Smooth muscle cell (in vitro differentiated cells): ENCODE measurements at regions not wholly inside any gene's neighbourhood (a gene's known extent, or its start where the extent isn't known, plus 50 kb on each side); places are given as distances from the start of the nearest gene placed in this dataset.
"Not testable (repeated sequence)": the region's sequence is repeated elsewhere in the genome, so short reads cannot be mapped to it uniquely, and the experiment has no call there.

Experiments used
- DNase-seq: peaks from one replicate; lab custom pipeline; 2025; ENCODE audit not compliant: unreplicated experiment; lab: John Stamatoyannopoulos, UW
- H2AFZ ChIP-seq: fragments of 200-600 bp; sonication (generic); 2 replicates; pipeline ENCODE4 v1.6.0; 2016; ENCODE audit warnings: antibody characterized with exemption, low read depth, mild to moderate bottlenecking
- H3F3A ChIP-seq: fragments of 200-600 bp; sonication (generic); 2 replicates; pipeline ENCODE4 v1.6.0; 2017; ENCODE audit warnings: antibody characterized with exemption, low read depth
- H3K27ac ChIP-seq: fragments of 200-600 bp; sonication (generic); 2 replicates; pipeline ENCODE4 v1.5.1; 2016; ENCODE audit warnings: low read depth, mild to moderate bottlenecking
- H3K27me3 ChIP-seq: fragments of 200-600 bp; sonication (generic); 2 replicates; pipeline ENCODE4 v1.6.1; 2016; ENCODE audit warnings: low read depth, mild to moderate bottlenecking
- H3K36me3 ChIP-seq: fragments of 200-600 bp; sonication (generic); 2 replicates; pipeline ENCODE4 v1.5.1; 2016; ENCODE audit warnings: low read depth
- H3K4me1 ChIP-seq: fragments of 200-600 bp; sonication (generic); 2 replicates; pipeline ENCODE4 v1.5.1; 2016; ENCODE audit warnings: low read depth
- H3K4me2 ChIP-seq: fragments of 200-600 bp; sonication (generic); 2 replicates; pipeline ENCODE4 v1.6.0; 2016; ENCODE audit warnings: mild to moderate bottlenecking
- H3K4me3 ChIP-seq: fragments of 200-600 bp; sonication (generic); 2 replicates; pipeline ENCODE4 v1.5.1; 2016; ENCODE audit warnings: mild to moderate bottlenecking
- H3K79me2 ChIP-seq: fragments of 200-600 bp; sonication (generic); 2 replicates; pipeline ENCODE4 v1.6.0; 2016; ENCODE audit warnings: low read depth, mild to moderate bottlenecking
- H3K9ac ChIP-seq: fragments of 200-600 bp; sonication (generic); 2 replicates; pipeline ENCODE4 v1.6.0; 2016; ENCODE audit warnings: low read depth
- H3K9me3 ChIP-seq: fragments of 200-600 bp; sonication (generic); replicated peaks from 2 replicates; pipeline ENCODE4 v1.5.1; 2016; ENCODE audit warnings: low read depth
- H4K20me1 ChIP-seq: fragments of 200-600 bp; sonication (generic); 2 replicates; pipeline ENCODE4 v1.6.0; 2016; ENCODE audit warnings: low read depth
- WGBS: methylation state at CpG from one replicate; pipeline ENCODE4 v1.1.7; 2016; ENCODE audit warnings: low lambda C conversion rate; 5-methylcytosine and 5-hydroxymethylcytosine counted together
- TF ChIP-seq, protein P1 (sequence below): fragments of 200-600 bp; sonication (generic); IDR thresholded peaks from 2 replicates; pipeline ENCODE4 v1.5.1; 2017; ENCODE audit warnings: borderline replicate concordance, mild to moderate bottlenecking, antibody characterized with exemption; ENCODE audit not compliant: insufficient read depth, poor library complexity, severe bottlenecking

DNA sequence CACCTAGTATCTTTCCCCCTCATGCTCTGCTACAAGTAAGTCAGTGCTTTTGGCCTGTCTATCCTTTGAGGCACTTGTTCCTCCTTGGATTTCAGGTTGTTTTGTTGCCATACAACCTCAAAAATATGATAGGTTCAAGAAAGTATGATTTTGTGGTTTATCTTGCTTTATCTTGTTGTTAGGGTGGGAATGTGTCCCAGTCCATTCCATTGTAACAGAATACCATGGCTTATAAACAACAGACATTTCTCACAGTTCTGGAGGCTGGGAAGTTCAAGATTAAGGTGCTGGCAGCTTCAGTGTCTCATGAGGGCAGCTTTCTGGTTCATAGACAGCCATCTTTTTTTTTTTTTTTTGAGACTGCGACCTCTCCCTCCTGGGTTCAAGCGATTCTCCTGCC lies 72.1 kb downstream of the TMEM270 start:
- no peak for DNase-seq
- Histone ChIP-seq H2AFZ (no peak overlapping the region), H3F3A (no peaks in the 10 kb centered on the region), H4K20me1 (no peaks in the 10 kb centered on the region), H3K4me1 (no peaks in the 10 kb centered on the region), H3K79me2 (no peaks in the 10 kb centered on the region), H3K9ac (no peak overlapping the region), H3K4me2 (no peak overlapping the region), H3K27ac (no peak overlapping the region), H3K4me3 (no peak overlapping the region), H3K9me3 (no peaks in the 10 kb centered on the region), H3K36me3 (no peaks in the 10 kb centered on the region), H3K27me3 (peaks cover 5% of the 10 kb centered on the region)
- TF ChIP-seq, protein P1, sequence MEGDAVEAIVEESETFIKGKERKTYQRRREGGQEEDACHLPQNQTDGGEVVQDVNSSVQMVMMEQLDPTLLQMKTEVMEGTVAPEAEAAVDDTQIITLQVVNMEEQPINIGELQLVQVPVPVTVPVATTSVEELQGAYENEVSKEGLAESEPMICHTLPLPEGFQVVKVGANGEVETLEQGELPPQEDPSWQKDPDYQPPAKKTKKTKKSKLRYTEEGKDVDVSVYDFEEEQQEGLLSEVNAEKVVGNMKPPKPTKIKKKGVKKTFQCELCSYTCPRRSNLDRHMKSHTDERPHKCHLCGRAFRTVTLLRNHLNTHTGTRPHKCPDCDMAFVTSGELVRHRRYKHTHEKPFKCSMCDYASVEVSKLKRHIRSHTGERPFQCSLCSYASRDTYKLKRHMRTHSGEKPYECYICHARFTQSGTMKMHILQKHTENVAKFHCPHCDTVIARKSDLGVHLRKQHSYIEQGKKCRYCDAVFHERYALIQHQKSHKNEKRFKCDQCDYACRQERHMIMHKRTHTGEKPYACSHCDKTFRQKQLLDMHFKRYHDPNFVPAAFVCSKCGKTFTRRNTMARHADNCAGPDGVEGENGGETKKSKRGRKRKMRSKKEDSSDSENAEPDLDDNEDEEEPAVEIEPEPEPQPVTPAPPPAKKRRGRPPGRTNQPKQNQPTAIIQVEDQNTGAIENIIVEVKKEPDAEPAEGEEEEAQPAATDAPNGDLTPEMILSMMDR = no peak
- 86% methylated on average over 2 of the region's 2 CpGs for WGBS

DNA sequence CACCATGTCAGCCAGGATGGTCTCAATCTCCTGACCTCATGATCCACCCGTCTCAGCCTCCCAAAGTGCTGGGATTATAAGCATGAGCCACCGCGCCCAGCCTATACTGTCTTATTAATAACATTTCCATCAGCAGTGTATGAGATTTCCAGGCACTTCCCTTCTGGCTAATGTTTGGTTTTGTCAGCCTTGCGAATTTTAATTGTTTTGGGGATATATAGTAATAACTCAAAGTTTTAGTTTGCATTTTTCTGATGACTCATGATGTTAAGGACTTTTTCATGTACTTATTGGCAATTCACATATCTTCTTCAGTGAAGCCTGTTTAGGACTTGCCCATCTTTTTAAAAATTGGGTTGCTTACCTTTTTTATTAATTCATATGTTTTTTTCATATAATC lies 76.0 kb downstream of the TMEM270 start:
- Histone ChIP-seq H3F3A (no peaks in the 10 kb centered on the region), H3K4me3 (no peak overlapping the region), H3K27ac (no peak overlapping the region), H3K9me3 (peaks cover 3% of the 10 kb centered on the region), H3K4me2 (no peak overlapping the region), H3K79me2 (no peaks in the 10 kb centered on the region), H3K36me3 (no peaks in the 10 kb centered on the region), H3K4me1 (no peaks in the 10 kb centered on the region), H3K27me3 (peaks cover 5% of the 10 kb centered on the region), H2AFZ (no peak overlapping the region), H3K9ac (no peak overlapping the region), H4K20me1 (no peaks in the 10 kb centered on the region)
- WGBS = 88% methylated on average over 4 of the region's 4 CpGs
- DNase-seq = no peak
- TF ChIP-seq, protein P1 = no peak

DNA sequence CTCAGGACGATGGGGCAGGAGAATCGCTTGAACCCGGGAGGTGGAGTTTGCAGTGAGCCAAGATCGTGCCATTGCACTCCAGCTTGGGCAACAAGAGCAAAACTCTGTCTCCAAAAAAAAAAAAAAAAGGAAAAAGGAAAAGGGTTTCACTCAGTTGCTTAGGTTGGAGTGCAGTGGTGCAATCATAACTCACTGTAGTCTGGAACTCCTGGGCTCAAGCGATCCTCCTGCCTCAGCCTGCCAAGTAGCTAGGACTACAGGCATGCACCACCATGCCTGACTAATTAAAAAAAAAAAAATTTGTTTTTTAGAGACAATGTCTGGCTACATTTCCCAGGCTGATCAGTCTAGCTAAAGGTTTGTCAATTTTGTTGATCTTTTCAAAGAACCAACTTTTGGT lies 76.7 kb downstream of the TMEM270 start:
- H3K27ac ChIP-seq, H3K4me3 ChIP-seq, H3K9ac ChIP-seq, H3K79me2 ChIP-seq, H3K9me3 ChIP-seq, DNase-seq, H3K27me3 ChIP-seq, H3K4me2 ChIP-seq, H4K20me1 ChIP-seq, H3K36me3 ChIP-seq, H3K4me1 ChIP-seq, H2AFZ ChIP-seq, H3F3A ChIP-seq: not testable (repeated sequence)
- 92% methylated on average over 5 of the region's 5 CpGs for WGBS

DNA sequence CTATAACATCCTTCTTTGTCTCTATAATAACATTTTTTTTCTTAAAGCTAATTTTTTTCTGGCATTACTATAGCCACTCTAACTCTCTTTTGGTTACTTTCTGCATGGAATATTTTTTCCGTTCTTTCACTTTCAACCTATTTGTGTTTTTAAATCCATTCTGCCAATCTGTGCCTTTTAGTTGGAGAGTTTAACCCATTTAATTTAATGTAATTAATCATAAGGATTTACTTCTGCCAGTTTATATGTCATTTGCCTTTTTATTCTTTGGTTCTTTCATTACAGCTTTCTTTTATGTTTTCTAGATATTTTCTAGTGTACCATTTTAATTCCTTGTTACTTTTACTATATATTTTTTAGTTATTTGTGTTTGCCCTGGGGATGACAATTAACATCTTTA lies 78.6 kb downstream of the TMEM270 start:
- Histone ChIP-seq H3K4me1 (no peaks in the 10 kb centered on the region), H3K9ac (no peak overlapping the region), H3K4me3 (no peak overlapping the region), H2AFZ (no peak overlapping the region), H3K9me3 (peaks cover 3% of the 10 kb centered on the region), H3K4me2 (no peak overlapping the region), H3K79me2 (no peaks in the 10 kb centered on the region), H3K36me3 (no peaks in the 10 kb centered on the region), H4K20me1 (no peaks in the 10 kb centered on the region), H3K27me3 (peaks cover 5% of the 10 kb centered on the region), H3F3A (no peaks in the 10 kb centered on the region), H3K27ac (no peak overlapping the region)
- 89% methylated on average over 1 of the region's 1 CpG for WGBS
- no peak for DNase-seq
- TF ChIP-seq, protein P1 = no peak
